ENCODE measurements at regions not wholly inside any gene's neighbourhood (a gene's known extent, or its start where the extent isn't known, plus 50 kb on each side); places are given as distances from the start of the nearest gene placed in this dataset.

- DNase-seq: no peak
These were observed 222.8 kb downstream of the ADAMTS9 start for GRCh38 chr3:64464955-64465354.

GRCh38 chr3:64463981-64464380, 223.8 kb downstream of the ADAMTS9 start:
- DNase-seq: no peak

GRCh38 chr3:64462203-64462602, 225.6 kb downstream of the ADAMTS9 start:
- peak in 1 of 3 donors; percentile 89 for DNase-seq

- peak in 1 of 3 donors; percentile 88 for DNase-seq
These were observed 226.9 kb downstream of the ADAMTS9 start for GRCh38 chr3:64460877-64461276.

- no peak for DNase-seq
These were observed 227.6 kb downstream of the ADAMTS9 start for GRCh38 chr3:64460141-64460730.

GRCh38 chr3:64459711-64460110, 228.1 kb downstream of the ADAMTS9 start:
- DNase-seq: no peak

- no peak for DNase-seq
These were observed 230.0 kb downstream of the ADAMTS9 start for GRCh38 chr3:64457811-64458210.

GRCh38 chr3:64456674-64457073, 231.1 kb downstream of the ADAMTS9 start:
- no peak for DNase-seq

- DNase-seq: no peak
These were observed 230.1 kb upstream of the PRICKLE2 start for GRCh38 chr3:64455351-64455750.

- DNase-seq: no peak
These were observed 229.5 kb upstream of the PRICKLE2 start for GRCh38 chr3:64454768-64455167.

- DNase-seq: peak in 1 of 3 donors; percentile 57
These were observed 228.9 kb upstream of the PRICKLE2 start for GRCh38 chr3:64454179-64454578.

- DNase-seq: no peak
These were observed 226.2 kb upstream of the PRICKLE2 start for GRCh38 chr3:64451283-64452012.

GRCh38 chr3:64450396-64450956, 225.2 kb upstream of the PRICKLE2 start:
- no peak for DNase-seq

GRCh38 chr3:64449026-64449425, 223.8 kb upstream of the PRICKLE2 start:
- no peak for DNase-seq

GRCh38 chr3:64445944-64446300, 220.7 kb upstream of the PRICKLE2 start:
- no peak for DNase-seq

- peak in 2 of 3 donors; percentile 43 to 75 for DNase-seq
These were observed 220.1 kb upstream of the PRICKLE2 start for GRCh38 chr3:64445109-64445943.

- peak in 2 of 3 donors; percentile 11 to 53 for DNase-seq
These were observed 219.3 kb upstream of the PRICKLE2 start for GRCh38 chr3:64444490-64445108.

- peak; percentile 24 to 63 (median 56) for DNase-seq
These were observed 218.5 kb upstream of the PRICKLE2 start for GRCh38 chr3:64443546-64444381.

GRCh38 chr3:64441861-64442260, 216.6 kb upstream of the PRICKLE2 start:
- DNase-seq: no peak

- no peak for DNase-seq
These were observed 215.2 kb upstream of the PRICKLE2 start for GRCh38 chr3:64440498-64440897.

GRCh38 chr3:64438812-64439211, 213.5 kb upstream of the PRICKLE2 start:
- DNase-seq: no peak
